GM18502 (cell line): ENCODE measurements at regions not wholly inside any gene's neighbourhood (a gene's known extent, or its start where the extent isn't known, plus 50 kb on each side); places are given as distances from the start of the nearest gene placed in this dataset.

Source experiments
- ATAC-seq: cut with Tn5 transposase; IDR thresholded peaks from one replicate; pipeline ENCODE4 v1.9.1; 2021; ENCODE audit warnings: mild to moderate bottlenecking; ENCODE audit not compliant: unreplicated experiment, poor library complexity

DNA sequence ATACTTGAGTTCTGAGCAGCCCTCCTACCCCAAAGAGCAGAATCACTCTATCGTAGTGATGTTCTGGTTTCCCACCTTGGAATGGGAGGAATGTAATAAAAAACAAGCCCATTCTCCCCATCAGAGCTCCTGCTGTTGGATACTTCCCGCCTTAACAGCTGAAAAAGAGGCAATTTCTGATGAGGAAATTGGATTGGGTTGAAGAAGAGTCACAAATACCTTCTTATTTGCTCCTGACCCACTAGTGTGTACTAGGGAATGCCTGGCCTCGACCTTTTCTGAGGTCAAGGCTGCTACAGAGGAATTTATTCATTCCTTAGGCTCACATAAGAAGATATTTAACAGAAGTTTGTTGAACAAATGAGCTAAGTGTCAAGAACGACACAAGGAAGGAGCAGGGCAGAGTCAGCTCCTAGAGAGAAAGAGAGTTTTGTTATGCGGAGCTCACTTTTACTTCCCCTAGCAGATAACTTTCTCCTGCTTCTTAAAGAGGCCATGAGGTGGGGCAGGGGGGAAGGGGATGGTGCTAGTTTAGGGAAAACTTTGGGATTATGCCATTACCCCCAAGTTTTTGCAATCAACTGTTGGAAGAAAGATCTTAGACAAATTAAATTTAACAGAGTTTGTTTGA lies 273.8 kb upstream of the CLNK start:
- no peak for ATAC-seq

DNA sequence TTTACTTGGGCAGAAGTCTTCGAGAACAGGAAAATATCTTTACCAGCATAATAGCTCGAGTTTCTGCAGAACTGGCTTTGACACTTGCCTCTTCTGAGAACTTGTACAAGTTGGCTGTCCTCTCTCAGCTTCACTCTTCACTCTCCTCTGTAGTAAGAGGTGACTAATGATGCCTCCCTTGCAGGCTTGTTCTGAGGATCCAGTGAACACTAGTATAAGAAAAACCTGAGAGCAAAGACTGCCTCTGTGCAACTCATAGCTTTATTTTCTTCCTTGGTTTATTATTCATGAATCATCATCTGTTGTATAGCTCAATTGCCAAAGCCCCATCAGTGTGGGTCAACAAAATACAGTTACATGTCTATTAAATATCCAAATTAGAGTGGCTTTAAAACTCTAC lies 266.7 kb upstream of the CLNK start:
- ATAC-seq, result no peak

GRCh38 chr4:10949039-10949733 lies 264.6 kb upstream of the CLNK start:
- peak; percentile 41 for ATAC-seq

GRCh38 chr4:10947898-10948297 lies 263.3 kb upstream of the CLNK start:
- ATAC-seq, result peak; percentile 51

DNA sequence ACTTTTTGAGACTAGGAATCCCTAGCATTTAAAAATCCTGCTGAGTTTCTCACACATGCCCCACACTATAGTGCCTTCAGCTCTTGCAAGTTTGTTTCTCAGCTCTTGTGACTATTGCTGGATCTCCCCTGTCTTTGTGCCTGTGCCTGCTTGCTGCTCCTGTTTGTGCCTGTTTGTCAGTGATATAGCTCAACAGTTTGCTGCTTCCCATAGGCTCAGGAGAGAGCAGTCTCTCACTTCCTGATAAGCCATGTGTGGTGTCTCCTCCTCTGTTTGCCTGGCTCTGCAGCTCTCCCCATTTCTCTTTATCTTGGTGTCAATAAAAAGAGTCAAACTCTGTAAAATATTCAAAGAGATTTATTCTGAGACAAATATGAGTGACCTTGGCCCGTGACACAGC lies 259.8 kb upstream of the CLNK start:
- no peak for ATAC-seq

GRCh38 chr4:10942156-10942555 lies 257.6 kb upstream of the CLNK start:
- ATAC-seq, result no peak

GRCh38 chr4:10929818-10930217 lies 245.2 kb upstream of the CLNK start:
- ATAC-seq, result no peak

GRCh38 chr4:10925996-10926395 lies 241.4 kb upstream of the CLNK start:
- no peak for ATAC-seq

DNA sequence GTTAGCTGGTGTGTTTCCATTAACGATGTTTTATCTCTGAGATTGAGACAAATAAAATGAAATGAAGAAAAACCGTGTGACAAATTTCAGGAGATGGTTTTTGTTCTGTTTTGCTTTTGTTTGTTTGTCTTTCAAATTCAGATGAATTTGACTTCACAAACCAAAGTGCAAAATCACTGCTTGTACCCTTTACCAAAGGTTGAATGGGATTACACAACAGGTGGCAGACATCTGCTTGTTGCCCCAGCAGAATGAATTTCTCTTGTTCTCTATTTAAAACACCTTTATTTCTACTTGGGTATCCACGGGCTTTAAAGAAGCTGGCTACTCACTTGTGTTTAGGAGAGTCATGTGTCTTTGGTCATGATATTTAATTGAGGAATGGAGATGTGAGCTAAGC lies 239.7 kb upstream of the CLNK start:
- ATAC-seq, result no peak

GRCh38 chr4:10917566-10917965 lies 233.0 kb upstream of the CLNK start:
- ATAC-seq, result no peak

DNA sequence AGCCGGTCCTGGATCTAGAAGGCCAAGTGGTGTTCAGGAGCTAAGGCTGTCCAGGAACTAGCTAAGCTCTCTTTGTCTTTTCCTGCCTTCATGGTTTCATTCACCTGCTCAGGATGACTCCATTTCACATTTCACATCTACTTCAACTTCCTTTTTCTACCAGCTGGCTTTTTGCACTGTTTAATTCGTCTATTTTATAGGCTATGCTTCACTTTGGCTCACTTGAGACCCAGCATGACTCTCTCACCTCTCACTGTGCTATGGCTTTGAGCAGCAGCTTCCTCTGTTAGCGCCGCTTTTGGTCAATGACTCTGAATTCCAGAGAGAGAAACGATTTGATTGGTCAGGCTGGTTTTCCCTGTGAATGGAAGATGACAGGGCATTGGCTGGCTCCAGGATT lies 213.5 kb upstream of the CLNK start:
- ATAC-seq, result no peak

DNA sequence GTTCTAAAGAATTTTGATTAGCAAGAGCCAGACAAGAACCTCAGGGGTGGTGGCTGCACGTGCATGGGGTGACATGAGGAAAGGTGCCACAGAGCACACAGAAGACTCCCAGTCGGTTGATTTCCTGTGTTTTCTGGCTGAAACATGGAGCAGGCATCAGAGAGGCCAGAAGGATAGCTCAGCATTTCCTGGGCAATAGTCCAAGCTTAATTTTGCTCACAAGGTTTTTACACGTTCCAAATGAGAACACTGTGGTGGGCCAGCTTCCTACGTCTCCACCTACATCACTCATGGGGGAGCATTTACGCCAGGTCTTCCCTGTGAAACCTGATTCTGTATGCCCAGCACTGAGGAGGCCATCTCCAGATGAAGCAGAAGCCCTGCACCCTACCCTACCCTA lies 212.5 kb upstream of the CLNK start:
- no peak for ATAC-seq

DNA sequence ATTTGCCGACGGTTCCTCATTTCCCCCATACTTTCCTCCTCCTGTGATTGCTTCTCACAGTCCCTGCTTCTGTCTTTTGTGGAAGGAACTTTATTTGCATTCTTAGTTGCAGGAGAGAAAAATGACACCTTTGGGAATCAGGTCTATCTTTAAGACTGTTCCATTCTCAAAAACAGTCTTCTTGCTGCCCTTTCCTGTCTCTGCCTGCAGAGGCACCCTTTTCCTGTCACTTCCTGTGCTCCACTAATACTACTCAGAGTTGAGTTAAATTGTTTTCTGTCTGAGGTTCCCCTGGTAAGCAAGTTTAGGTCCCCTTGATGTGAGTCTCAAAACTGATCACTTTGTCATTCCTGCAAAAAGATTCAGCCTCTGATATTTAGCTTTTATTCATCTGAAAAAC lies 208.8 kb upstream of the CLNK start:
- peak; percentile 79 for ATAC-seq

DNA sequence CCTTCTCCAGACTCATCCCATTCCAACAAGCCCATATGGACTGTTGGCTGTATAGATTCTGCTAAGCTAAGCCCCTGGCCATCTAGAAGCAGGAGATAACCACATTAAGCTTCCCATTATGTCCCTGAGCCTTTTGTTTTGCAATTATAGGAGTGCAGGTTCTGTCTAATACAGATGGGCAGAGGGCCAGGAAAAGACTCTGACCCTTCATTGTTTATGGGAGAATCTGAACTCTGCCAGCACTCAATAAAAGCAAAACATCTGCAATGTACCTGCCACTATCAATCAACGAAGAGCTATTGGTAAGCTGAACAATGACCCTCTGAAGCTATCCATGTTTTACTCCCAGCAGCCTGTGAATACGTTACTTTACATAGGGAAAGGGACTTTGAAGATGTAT lies 207.3 kb upstream of the CLNK start:
- no peak for ATAC-seq

GRCh38 chr4:10889819-10890218 lies 205.3 kb upstream of the CLNK start:
- ATAC-seq, result no peak

GRCh38 chr4:10879411-10880110 lies 195.0 kb upstream of the CLNK start:
- ATAC-seq, result no peak

DNA sequence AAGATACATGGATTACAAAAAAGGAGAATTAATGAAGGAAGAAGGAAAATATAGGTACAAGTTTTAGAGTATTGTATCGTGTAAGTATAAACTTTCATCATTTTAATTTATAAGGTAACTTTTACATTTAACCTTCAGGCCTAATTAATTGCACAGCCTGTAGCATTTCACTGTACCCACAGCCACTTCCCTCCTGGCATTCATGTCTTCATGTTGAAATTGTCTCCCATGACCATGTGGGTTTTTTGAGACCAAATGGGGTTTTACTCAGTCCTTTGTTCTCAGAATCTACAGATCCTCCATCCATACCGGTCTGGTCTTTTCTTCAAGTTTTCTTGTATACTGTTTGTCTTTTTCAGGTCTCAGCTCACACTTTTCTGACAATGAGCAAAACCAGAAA lies 194.3 kb upstream of the CLNK start:
- no peak for ATAC-seq

GRCh38 chr4:10877076-10877475 lies 192.5 kb upstream of the CLNK start:
- no peak for ATAC-seq

DNA sequence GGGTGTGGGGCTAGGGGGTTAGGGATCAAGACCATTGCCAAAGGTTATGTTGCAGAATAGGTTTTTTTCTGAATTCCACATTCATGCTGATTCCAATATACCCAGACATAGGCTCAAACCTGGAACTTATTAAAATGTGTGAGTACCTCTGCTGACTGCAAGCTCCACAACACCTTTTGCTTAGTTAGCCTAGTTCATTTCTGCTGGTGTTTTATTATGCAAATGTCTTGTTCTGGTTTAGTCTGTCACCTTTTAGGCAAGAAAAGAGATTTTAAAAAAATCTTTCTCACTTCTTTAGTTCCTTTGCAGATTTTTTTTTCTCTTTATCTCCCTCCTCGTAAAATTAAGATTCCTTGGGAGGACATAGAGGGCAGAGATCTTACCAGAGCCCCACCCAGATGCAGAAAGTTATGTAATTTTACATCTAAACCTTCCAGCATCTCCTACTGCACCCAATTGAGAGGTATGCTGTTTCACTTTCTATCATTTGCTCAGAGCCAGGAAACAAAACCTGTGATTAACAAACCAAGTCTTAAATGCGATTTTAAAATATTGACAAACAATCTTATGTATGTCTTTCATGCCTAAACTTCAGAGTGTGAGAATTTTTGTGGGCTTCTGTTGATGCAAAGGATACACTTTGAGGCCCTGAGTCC lies 190.7 kb upstream of the CLNK start:
- no peak for ATAC-seq

DNA sequence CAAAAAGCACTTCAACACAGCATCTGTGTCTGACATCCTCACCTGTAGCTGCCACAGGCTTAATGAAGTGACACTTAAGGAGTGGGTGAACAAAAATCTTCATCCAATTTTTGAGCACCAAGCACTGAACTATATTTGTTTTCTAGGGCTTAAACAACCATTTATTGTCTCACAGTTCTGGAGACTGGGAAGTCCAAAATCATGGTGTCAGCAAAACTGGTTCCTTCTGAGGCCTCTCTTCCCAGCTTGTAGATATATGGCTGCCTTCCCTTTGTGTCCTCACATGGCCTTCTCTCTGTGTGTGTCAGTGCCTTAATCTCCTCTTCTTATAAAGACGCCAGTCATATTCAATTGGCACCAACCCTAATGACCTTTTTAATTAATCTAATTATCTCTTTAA lies 189.2 kb upstream of the CLNK start:
- ATAC-seq, result no peak

DNA sequence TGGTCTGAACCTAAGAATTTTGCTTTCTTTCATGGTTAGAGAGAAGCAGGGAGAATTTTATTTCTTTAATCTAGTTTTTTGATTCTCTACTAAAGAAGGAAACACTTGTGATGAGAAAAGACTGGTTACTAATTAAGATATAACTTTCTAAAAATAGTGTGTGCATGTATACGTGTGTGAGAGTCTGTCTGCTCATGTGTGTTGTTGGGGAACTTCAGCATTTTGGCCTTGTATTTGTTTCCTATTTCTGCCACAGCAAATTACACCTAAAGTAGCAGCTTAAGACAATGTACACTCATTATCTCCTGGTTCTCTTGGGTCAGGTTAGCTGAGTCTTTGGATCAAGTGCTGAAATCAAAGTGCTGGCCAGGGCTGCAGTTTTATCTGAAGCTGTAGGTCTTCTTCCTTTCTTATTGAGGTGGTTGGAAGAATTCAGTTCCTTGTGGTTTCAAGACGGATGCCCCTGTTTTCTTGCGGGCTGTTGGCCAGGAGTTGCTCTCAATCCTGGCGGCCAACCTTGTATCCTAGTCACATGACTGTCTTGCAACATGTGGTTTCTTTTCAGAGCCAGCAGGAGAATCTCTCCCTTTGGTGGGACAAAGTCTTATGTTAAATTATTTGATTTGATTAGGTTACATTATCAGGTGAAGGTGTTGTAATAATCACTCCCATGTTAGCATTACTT lies 188.4 kb upstream of the CLNK start:
- no peak for ATAC-seq
